ENCODE measurements at regions not wholly inside any gene's neighbourhood (a gene's known extent, or its start where the extent isn't known, plus 50 kb on each side); places are given as distances from the start of the nearest gene placed in this dataset.

DNA sequence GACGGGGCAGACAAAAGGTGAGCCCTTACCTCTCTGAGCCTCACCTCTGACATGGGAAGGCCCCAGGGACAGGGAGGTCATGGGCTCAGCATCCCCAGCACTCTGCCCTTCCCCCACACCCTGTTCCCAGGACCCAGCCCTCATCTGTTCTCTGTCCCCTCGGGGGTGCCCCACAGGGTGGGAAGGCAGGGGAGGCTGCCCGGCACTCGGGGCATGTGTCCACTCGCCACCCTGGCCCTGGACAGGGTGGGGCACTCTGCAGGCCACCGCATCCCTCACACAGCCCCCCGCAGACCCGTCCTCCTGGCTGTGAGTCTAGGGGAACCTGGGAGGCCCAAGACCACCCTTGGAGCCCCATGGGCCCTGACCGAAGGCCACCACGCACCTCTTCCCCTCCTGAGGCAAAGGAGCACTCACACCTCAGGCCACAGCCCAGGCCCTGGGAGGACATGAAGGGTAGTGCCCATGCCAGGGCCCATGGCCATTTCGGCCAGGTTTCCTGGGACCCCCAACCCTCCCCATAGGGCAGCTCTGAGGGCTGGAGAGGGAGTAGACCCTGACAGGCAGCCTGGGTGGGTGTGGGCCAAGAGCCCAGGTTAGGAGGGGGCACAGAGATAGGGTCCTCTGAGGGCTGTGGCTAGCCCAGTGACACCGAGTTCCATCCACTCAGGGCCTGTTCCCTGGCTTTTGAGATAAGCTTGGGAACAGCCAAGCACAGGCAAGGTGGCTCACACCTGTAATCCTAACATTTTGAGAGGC, 193.1 kb downstream of the IGLL1 start:
- TF ChIP-seq, protein P1, sequence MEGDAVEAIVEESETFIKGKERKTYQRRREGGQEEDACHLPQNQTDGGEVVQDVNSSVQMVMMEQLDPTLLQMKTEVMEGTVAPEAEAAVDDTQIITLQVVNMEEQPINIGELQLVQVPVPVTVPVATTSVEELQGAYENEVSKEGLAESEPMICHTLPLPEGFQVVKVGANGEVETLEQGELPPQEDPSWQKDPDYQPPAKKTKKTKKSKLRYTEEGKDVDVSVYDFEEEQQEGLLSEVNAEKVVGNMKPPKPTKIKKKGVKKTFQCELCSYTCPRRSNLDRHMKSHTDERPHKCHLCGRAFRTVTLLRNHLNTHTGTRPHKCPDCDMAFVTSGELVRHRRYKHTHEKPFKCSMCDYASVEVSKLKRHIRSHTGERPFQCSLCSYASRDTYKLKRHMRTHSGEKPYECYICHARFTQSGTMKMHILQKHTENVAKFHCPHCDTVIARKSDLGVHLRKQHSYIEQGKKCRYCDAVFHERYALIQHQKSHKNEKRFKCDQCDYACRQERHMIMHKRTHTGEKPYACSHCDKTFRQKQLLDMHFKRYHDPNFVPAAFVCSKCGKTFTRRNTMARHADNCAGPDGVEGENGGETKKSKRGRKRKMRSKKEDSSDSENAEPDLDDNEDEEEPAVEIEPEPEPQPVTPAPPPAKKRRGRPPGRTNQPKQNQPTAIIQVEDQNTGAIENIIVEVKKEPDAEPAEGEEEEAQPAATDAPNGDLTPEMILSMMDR (IDR thresholded peaks at IDR 0.05): no peak
- intact Hi-C loops (cut with micrococcal nuclease): loop anchor here (1.0 kb wide), 4 partner anchors 72 to 428 kb away; no protein-coding TSS in a partner anchor
- DNase-seq: no peak
- no peak overlapping the region for H3K4me3 Mint-ChIP-seq
- ChIA-PET POLR2A (no interaction called here), CTCF (interaction anchor here (0.6 to 1.8 kb wide), 3 partner anchors 212 to 607 kb away, joined by 4 to 6 read pairs (median 4); no protein-coding TSS in a partner anchor)
- H3K9me3 Mint-ChIP-seq: no peaks in the 10 kb centered on the region
- H3K36me3 Mint-ChIP-seq (ENCODE audit: low read depth): no peaks in the 10 kb centered on the region
- H3K27ac Mint-ChIP-seq: no peak overlapping the region
- H3K4me1 Mint-ChIP-seq: no peaks in the 10 kb centered on the region
- no peak for ATAC-seq (ENCODE audit: low read depth)
- H3K27me3 Mint-ChIP-seq: peaks cover 14% of the 10 kb centered on the region

DNA sequence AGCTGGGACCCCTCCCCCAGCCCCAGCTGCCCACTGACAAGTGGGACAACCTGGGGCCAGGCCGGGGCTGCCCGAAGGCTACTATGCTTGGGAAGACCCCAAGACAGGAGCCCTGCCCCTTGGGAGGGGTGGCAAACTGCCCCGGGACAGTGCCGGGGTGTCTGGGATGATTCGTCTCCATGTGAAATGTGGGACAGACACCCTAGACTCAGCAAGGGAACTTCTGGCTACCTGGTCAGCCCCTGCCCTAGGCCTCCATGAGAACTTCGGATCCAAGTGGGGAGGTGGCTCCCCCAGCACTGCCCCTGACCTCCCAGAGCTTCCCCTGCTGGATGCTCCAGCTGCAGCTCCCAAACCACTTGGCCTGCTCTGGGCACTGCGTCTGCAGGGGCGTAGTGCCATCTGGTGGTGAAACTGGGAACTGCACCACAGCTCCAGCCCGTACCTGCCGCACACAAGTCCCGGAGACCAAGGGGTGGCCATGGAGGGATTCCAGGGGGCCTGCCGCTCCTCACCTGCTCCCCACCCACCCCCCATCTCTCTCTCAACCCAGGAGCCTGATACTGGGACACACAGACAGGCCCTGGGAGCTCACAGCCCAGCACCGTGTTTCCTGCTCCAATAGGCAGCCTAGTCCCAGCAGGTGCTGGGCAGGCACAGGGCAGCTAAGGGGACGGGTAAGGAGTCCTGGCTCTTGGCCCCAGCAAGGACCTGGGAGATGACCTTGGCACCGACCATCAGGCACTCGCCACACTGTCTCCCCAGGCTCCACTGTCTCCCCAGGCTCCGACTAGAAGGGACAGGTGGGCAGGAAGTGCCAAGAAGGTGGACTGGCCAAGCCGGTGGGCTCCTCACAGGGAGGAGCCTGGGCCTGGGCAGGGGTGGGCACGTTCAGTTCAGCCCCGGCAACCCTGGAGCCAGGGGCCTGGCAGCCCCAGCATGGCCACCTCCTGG, 194.1 kb downstream of the IGLL1 start:
- ATAC-seq (ENCODE audit: low read depth) (peak; percentile 87), DNase-seq (peak; percentile 80)
- Mint-ChIP-seq H3K27ac (no peak overlapping the region), H3K9me3 (no peaks in the 10 kb centered on the region), H3K36me3 (ENCODE audit: low read depth) (no peaks in the 10 kb centered on the region), H3K4me3 (no peak overlapping the region), H3K27me3 (peaks cover 14% of the 10 kb centered on the region), H3K4me1 (no peaks in the 10 kb centered on the region)
- TF ChIP-seq, protein P1 (IDR thresholded peaks at IDR 0.05): peak; percentile 92
- POLR2A ChIA-PET: interaction anchor here (0.8 kb wide), 1 partner anchor 472 kb away, joined by 3 read pairs; the partner anchor contains the start of gene SLC2A11
- intact Hi-C loops (cut with micrococcal nuclease): loop anchor here (1.0 kb wide), 4 partner anchors 71 to 427 kb away; no protein-coding TSS in a partner anchor
- CTCF ChIA-PET: interaction anchor here (0.6 to 1.8 kb wide), 22 partner anchors 9 to 570 kb away, joined by 3 to 8 read pairs (median 3); no protein-coding TSS in a partner anchor

DNA sequence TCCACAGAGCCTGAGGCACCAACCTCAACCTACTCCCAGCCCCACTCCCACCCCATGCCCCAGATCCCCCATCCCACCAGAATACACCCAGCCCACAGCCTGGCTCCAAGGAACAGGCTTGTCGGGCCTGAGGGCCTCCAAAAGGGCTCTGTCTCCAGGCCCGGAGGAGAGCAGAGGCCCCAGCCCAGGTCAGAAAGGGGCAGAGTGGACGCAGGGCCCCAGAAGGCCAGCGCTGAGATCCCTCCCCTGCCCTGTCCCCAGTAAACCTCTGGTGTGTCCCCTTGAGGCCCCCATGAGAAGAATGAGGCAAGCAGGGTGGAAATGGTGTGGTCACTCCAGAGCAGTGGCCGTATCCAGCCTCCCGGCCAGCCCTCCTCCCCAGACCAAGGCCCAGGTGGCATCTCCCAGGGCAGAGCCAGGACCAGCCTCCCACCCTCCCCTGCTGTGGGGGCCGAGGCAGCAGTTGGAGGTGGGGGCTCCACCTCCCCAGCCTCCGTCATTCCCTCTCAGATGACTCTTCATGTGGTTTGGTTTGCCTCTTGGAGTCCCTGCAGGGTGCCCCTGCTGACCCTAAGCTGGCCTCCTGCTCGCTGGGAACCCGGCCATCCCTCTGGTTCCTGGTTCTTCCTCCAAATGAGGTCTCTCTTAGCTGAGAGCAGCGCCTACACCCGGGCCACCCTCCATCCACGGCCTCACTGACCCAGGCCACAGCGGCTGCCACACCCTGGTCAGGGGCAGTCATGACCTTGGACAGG, 195.0 kb downstream of the IGLL1 start:
- no peaks in the 10 kb centered on the region for H3K36me3 Mint-ChIP-seq (ENCODE audit: low read depth)
- intact Hi-C loops (cut with micrococcal nuclease): no loop called here
- no peak overlapping the region for H3K4me3 Mint-ChIP-seq
- no peaks in the 10 kb centered on the region for H3K4me1 Mint-ChIP-seq
- no peak overlapping the region for H3K27ac Mint-ChIP-seq
- POLR2A ChIA-PET: interaction anchor here (0.8 kb wide), 1 partner anchor 472 kb away, joined by 3 read pairs; the partner anchor contains the start of gene SLC2A11
- TF ChIP-seq, protein P1 (IDR thresholded peaks at IDR 0.05): no peak
- CTCF ChIA-PET: interaction anchor here (0.6 to 1.8 kb wide), 20 partner anchors 8 to 571 kb away, joined by 3 to 8 read pairs (median 4); no protein-coding TSS in a partner anchor
- ATAC-seq (ENCODE audit: low read depth) (no peak), DNase-seq (no peak)
- H3K27me3 Mint-ChIP-seq: peaks cover 14% of the 10 kb centered on the region
- no peaks in the 10 kb centered on the region for H3K9me3 Mint-ChIP-seq

DNA sequence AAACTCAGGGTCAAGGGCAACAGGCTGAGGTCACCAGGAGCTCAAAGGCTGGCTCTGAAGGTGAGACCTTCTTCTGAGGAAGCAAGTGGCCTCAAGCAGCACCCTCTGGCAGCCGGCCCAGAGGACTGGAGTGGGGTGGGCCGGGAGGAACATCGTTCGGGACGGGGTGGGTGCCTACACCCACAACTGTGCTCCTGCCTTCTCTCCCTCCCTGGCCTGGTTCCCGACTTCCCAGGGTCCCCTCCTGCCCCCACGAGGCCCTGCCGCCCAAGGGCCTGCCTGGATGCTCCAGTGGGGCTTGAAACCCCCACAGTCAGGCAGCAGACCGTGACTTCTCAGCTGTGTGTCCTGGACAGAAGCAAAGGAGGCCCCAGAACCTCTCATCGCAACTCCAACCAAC, 195.7 kb downstream of the IGLL1 start:
- POLR2A ChIA-PET: no interaction called here
- intact Hi-C loops (cut with micrococcal nuclease): no loop called here
- no peak overlapping the region for H3K27ac Mint-ChIP-seq
- TF ChIP-seq, protein P1 (IDR thresholded peaks at IDR 0.05): no peak
- DNase-seq (no peak), ATAC-seq (ENCODE audit: low read depth) (no peak)
- H3K36me3 Mint-ChIP-seq (ENCODE audit: low read depth): no peaks in the 10 kb centered on the region
- H3K27me3 Mint-ChIP-seq: peaks cover 14% of the 10 kb centered on the region
- H3K9me3 Mint-ChIP-seq: no peaks in the 10 kb centered on the region
- CTCF ChIA-PET: no interaction called here
- no peak overlapping the region for H3K4me3 Mint-ChIP-seq
- no peaks in the 10 kb centered on the region for H3K4me1 Mint-ChIP-seq

Measured in activated B cell treated with CpG ODN at 0.5 μM for 24 hours (primary cell).